Hematopoietic multipotent progenitor cell treated with erythropoietin and hydrocortisone succinate and interleukin-3 and kit ligand, for 4 days (in vitro differentiated cells): ENCODE measurements at regions not wholly inside any gene's neighbourhood (a gene's known extent, or its start where the extent isn't known, plus 50 kb on each side); places are given as distances from the start of the nearest gene placed in this dataset.

ENCODE experiments used
- DNase-seq: peaks from one replicate; pipeline ENCODE4 v3.0.0-alpha.2; 2015

DNA sequence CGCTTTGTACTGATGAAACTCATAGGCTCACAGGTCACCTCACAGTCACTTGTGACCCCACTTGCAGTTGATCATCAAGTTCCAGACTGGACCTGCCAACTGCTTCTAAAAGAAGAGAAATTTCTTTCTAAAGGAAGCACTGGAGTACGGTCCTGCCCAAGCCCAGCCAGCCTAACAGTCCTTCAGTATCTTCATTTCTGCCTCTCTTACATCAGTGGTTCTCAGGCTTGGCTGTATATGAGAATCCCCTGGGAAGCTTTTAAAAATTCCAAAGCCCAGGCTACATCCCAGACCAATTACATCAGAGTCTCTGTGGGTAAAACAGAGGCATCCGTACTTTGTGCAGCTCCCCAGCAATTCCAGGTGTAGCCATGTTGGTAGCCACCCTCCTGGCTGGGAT is 282.1 kb downstream of the NFIB start:
- no peak for DNase-seq

DNA sequence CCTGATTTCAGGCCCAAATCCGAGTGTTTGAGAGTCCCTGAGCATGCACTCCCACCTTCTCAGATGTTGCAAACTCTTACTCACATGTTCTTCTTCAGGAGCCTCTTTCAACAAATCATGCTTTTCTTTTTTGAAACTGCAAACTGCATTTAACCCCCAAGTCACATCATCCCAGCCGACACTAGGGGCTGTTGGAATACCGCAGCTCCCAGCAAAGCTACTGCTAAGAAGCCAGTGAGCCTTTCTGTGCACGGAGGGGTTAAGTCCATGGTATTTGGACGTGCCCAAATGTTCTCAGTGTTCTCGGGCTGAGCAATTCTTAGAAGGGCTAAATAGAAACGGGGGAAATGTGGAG is 282.9 kb downstream of the NFIB start:
- no peak for DNase-seq

DNA sequence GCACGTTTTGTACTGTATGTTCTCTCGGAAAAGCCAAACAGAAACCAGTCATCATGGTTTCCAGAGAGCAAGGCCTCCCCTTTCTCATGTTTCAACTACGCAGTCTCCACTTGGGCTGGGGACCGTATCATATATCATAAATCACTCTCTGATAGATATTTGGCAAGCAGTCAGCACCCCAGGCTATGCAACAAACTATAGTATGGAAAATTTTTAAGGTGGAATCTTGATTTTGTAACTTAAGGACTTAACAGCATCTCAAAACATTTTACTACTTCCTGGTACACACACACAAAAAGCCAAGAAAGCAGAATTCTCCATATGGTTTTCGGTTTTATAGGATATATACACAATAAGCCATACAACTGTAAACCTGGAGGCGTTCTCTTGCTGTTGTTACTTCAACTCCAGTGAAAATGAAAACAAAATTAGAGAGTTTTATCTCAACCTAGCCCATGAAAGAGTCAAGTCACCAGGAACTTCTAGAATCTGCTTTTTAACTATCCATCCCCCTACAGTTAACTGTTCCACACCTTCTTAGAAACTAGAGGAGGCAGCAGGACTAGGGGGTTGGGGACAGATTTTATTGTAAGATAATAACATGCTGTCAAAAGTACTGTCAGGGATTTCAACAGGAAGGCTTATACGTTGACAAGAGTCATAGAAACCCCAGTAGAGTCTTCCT is 283.4 kb downstream of the NFIB start:
- no peak for DNase-seq

DNA sequence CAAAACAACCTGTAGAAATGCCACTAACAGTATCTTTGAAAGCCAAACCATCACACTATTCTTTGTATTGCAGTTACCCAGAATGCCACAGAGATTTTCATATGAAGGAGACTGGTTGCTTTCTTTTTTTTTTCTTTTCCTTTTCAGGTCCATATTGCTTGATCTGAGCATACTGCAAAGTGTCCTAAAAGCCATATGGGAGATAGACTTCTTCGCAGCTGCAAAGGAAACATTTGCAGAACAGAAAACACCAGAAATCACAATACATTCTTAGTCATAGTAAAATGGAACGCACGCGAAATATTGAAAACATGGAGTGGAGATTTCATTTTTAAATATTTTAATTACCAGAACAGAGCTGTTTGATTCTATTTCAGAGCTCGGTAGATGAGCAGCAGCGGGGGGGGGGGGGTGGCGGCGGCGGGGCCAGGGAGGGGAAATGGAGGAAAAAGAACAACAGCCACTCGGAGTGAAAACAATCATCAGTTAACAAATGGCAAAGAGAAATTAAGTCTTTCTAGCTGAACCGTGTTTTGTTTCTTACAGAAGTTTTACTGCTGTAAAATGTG is 284.1 kb downstream of the NFIB start:
- DNase-seq = no peak

DNA sequence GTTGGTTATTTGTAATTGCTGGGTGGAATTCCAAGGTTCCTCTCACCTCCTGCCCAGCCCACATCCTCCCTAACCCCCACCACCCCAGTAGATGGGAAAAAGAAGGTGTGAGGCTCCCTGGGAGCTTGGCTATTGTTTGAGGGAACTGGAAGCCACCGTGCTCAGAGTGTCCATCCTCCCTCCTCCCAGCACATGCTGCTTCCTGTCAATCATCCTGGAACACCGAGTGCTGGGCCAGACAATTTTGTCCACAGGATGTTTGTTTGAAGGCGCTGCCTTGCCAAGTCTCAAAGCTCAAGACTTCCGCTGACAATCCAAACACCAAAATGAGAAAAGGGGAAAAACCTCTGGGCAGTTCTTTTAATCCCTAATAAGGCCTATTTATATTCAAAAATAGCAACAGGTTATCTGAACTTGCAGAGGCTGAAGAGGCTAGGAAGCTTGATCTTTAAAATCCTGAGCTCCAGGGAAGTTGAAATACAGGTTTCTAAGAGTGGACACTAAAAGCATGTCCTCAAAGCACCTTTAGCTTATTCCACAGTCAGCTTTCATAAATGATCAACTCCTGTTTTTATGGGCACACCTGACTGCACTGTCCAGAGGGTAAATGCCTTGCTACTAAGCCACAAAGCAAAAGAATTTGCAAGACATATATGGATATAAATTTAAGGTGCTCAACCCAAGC is 286.7 kb downstream of the NFIB start:
- no peak for DNase-seq

DNA sequence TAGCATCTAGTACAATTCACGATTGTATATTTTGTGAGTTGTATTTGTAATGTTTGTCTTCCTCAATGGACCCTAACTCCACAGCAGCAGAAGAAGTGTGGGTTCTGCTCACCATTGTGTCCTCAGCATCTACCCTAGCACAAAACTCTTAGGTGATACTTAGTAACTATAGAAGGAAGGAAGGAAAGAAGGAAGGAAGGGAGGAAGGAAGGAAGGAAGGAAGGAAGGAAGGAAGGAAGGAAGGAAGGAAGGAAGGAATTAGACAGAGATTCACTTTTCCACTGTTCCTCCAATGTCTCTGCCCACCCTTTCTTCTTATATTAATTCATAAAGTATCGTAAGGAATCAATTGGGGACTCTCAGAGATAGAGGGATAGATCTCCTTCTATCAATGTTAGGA is 288.2 kb downstream of the NFIB start:
- no peak for DNase-seq

DNA sequence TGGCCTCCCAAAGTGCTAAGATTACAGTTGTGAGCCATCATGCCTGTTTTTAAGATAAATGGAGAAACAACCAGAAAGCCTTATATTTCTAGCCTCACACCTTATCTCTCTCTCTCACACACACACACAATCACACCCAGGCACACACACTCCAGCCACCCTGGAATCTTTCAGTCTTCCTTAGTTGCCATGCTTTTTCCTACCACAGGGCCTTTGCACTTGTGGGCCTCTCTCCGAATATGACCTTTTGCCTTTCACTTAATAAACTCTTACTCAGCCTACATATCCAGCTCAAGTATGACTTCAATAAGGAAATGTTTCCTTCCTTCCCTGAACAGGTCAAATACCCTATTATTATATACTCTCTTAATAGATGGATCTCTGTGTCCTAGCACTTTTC is 290.7 kb downstream of the NFIB start:
- no peak for DNase-seq

DNA sequence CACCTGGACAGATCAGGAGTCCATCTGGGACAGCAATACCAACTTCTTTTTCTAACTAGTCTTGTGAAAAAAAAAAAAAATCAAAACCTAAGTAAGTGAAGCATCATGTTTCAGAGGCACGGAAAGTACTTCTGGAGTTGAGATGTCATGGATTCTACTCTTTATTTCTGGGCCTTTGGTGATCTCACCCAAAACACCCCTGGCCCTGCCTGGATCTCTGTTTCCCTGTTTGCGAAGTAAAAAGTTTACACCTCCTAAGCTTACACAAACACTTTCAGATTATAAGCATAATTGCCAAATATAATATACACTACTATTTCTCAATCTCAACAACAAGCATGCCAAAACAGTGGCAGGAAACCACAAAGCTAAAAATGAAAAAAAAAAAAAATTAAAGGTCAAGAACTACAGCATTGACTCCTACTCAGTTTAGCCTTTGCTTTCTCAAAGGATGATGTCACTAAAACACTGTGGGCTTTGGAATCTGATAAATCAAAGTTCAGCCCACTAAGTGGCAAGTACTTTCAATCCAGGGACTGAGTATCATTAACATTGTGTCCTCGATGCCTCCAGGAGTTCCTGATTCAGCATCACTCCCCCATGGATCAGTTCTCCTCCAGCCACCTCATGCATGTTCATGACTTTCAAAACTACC is 291.9 kb downstream of the NFIB start:
- DNase-seq = no peak

DNA sequence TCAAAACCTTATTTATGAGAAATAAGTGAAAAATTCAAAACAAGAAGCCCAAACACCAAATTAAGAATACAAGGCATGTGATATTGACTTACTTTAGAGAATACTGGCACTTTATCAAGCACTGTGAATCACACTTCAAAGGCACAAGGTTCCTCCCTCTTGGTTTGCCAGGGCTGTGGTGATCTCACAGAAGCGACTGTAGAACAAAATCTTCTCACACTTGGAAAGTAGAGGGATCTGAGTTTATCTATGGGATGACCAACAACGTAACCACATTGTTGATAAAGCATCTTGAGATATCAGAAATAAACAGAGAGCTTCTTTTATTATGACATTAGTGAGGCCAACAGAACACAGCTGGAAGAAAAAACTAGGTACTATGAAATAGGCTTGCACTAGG is 295.9 kb downstream of the NFIB start:
- DNase-seq = no peak

DNA sequence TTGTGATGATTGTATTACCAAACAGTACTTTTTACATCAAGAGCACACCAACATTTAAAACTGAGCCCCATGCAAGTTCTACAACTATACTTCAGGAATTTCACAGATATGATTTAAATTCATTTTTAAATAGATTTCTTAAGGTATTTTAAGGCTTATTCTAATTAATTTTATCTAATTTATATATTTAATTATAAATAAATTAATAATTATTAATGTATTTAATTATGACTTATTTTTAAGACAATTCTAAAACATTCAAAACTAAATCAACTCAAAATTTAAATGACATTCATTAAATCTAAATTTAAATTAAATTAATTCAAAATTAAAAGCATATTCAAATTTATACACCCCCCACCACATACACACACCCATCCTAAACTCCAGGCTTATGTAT is 299.2 kb downstream of the NFIB start:
- DNase-seq = no peak

DNA sequence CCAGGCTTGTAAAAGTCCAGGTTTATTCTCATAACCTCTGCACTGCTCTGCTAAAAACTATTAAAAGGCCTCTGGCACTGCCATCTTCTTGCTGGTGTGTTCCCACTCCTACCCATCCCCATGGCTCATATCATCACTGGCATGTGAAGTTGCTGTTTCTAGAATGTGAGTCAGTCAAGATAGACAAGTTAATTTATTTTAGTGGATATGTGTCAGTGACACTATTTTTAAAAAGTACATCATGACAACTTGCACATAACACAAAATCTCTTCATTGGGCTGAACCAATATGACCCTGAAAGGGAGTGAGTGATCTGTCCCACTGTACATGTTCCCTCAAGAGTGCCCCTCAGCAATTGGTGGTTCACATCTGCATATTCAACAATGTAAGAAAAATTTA is 299.7 kb downstream of the NFIB start:
- no peak for DNase-seq

DNA sequence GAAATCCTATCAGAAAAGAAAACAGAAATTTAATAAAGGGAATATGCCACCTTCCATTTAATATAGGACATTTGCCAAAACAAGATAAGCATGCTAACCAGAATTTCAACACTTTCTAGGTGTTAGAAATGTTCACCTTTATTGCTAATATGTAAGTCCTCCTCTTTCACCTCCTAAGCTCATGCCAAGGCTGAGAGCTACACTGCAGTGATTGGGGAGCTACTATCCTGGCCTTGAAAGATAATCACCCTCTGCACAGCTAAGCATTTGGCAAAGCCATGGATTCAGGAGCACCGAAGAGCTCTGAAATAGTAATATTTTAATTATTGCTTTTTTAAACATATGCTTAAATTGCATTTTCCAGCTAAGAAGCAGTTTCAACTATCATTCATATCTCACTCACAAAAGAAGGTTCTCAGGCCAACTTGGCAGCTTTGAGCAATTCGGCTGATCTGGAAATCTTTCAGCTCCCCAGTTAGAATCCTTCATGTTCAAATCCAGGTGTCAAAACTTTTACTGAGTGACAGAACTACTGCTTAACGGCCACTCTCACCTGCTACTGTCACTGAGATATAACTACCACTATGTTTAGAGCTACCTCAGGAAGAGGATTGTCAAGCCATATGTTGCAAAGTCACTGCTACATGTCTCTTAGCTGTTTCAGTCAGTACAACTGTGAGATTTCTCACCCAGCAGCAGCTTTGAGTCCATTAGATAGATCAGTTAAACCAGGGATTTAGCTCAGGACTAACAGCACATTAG is 302.0 kb downstream of the NFIB start:
- no peak for DNase-seq

DNA sequence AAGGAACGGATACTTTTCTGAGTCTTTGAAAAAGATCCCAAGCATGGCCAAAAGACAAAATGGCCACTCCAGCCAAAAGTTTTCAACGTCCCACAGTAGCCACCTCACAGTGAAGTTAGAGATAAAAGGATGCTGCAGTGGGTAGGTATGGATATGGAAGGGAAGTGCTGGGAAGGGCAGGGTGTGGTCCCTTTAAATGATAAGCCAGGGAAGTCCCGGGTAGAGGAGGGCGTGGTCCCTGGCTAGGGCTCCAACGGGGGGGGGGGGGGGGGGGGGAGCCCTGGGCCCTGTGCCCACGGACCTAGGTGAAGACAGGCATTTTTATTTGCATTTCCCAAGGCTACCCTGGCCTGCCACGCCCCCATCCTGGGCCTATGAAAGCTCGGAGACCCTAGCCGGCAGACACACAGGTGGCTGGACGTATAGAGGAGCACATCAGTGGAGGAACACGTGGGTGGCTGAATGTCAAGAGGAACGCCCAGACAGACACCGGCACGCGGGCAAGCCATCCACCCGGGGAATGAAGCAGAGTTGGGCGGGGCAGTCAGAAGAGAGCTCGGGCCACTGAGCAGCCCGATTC is 306.7 kb downstream of the NFIB start:
- no peak for DNase-seq

DNA sequence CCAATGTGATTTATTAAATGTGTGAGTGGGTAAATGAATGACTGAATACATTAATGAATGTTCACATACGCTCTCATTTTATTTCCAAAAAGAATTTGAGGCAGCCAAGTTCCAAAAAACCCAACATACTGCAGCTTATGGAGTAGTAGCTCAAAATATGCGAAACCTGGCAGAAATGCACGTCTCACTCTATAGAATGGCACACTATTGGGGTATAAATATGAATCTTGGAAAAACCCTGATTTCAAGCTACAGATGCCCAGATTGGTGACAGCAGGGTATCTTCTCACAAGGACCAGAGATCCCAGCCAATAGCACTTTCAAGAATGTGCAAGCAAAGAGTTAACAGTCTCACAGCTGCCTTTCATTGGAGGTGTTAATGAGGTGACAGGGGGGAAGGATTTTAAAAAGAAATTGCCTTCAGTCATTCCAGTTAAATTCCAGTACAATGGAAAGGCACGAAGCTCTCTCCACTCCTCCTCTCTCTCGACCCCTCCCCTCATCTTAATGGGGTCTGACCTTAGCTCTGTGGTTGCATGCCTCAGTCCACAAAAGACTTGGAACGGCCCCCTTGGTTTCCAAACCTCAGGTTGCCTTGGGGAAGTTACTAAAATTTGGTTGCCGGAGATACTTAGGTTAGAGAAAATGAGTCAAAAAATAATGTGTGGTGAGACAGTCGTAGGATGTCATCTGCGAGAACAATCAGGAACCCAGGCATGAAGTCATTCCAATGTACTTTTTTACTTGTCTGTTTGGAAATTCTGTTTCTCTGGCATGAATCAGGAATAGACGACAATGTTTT is 307.4 kb downstream of the NFIB start:
- DNase-seq = no peak

DNA sequence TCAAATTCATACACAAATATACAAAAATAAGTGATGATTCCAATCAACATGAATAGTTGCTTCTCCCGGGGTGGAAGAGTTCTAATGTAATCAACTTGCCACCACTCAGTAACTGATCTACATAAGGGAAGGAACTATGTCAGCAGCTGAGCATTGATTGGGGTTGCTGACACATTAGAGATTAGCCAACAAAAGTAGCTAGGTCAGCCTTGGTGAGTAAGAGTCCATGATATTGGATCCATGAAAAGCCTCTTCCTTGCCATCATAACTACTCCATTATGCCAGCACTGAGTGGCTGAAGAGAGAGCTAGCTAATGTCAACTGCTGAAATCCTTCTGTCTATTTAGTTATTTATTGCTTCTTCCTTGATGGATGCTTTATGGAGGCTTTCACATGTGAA is 309.8 kb downstream of the NFIB start:
- DNase-seq = no peak

DNA sequence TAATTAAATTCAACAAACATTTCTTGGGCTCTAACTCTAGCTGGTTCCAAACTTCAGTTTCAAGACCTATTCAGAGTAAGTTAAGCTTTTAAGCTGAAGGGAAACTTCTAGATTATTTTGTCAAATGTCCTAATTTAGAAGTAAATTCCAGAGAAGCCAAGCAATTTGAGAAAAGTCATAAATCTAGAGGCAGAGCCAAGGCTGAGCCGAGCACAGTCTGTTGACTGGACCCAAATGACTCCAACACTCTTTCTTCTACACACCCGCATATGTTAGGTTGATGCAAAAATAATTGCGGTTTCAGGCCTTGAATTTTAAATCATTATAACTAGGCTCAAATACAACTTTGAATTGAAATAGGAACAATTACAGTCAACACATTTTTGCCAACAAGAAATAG is 319.7 kb downstream of the NFIB start:
- no peak for DNase-seq

DNA sequence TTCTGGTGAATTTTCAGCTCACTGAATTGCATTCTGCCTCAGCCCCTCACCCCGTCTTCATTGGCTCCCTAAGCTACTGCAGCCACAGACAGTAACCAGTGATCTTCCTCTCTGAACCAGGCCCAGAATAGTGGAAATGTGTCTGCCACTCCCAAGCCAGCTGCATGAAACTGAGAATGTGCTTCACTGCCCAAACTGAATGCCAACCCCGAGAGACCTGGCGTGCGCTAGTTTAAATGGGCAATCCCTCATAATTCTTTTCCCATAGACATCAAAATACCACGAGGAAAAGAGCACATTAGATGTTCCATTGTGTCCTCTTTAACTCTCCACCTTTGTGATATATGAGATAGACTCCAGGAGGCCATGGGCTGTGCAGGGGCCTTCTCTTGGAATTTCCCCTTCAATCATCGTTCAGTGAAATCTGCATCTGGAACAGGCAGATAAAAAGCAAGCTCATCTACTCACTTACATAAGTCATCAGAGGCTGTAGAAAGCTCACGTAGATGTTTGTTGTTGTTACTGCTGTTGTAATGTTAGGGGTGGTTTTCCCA is 320.2 kb downstream of the NFIB start:
- DNase-seq = no peak

DNA sequence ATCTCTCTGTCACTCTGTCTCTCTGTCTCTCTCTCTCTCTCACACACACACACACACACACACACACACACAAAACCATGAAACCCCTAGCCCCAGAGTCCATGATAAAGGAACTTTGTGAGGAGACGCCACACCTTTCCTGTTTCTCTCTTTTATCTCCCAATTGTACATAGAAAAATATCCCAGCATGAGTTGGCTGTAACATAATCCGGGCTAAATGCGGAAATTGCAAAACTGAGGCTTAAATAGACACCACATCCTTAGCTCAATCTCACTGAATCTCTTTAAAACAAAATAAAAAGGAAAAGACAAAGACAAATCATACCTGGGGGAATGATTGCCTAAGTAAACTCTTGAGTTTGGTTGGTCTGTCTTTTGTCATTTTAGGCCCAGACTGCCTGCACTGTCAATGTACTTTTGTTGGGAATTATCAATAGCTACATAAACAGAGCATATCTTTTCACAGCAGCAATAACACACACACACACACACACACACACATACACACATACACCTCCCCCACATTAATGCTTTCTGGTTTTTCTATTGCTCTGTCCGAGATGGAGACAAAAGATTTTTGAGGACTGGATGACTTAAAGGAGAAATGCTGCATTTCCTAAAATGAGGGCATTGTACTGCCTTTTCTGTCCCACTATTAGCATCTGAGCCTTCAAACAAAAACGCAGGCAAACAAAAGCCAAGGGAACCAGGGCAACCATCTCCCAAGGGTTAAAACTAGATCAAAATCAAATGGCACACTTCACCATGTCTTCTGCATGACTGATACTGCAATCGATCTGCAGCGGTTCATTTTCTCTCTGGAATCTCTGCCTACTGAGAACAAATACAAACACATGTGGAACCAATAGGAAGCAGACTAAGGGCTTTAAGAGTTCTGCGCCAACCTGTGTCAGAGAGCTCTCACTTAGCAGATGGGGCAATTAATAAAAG is 321.5 kb downstream of the NFIB start:
- DNase-seq = no peak

DNA sequence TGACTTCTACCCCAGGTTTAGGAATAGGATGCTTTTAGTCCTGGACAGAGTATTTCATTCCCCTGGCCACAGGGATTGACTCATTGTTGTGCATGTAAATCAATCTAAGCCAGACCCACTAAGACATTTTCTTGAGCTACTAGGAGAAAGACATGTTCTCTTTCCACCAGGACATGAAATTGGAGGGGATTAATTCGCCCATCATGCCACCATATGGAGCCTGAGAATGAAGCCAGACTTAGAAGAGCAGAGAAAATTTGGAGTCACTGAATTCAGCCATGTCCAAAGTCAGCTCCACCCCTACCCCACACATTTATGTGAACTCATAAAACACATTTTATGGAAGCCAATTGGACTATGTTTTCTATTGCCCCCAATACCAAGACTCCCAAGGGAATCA is 322.5 kb downstream of the NFIB start:
- no peak for DNase-seq

DNA sequence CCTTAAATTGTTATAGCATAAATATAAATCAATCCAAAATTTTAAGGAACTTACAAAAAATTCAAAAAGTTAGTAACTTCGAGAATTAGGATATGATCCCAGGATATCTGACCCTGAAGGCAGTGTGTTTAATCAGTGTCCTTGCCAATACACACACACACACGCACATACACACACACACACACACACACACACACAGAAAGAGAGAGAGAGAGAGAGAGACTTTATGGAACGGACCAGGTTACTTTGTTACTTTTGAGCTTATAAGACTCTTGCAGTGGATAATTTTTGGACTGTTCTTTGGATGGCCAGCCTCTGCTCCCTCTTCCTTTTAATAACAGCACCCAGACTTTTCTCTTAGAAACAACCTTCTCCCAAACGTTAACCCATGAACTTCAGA is 322.9 kb downstream of the NFIB start:
- no peak for DNase-seq

DNA sequence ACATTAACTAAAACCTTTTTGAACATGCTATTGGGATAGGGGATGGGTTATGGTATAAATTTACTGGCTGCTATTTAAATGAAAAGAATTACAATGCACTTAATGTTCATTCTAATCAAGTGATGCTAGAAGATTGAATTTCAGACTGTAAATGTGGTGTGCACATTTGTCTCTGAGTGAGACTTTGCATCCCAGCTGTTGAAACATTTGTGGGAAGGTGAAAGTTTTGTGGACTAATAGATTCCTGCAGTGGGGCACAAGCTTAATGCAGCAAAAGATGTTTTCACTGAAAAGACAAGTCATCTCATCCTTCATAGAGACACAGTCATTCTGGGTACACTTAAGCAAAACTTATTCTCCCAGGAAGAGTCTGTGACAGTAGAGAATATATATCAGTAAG is 323.6 kb downstream of the NFIB start:
- no peak for DNase-seq
